Sigmoid colon (tissue), 4 donors: ENCODE measurements at regions not wholly inside any gene's neighbourhood (a gene's known extent, or its start where the extent isn't known, plus 50 kb on each side); places are given as distances from the start of the nearest gene placed in this dataset.

Experiments
- POLR2A ChIP-seq, 2 donors: fragments of 450-650 bp; IDR thresholded peaks; one replicate each; pipeline ENCODE4 v1.6.1; 2016; ENCODE audit warnings: antibody characterized with exemption in 2 of 2, mild to moderate bottlenecking in 2 of 2, moderate library complexity in 2 of 2
- POLR2AphosphoS5 ChIP-seq, 4 donors: sonication (generic); formaldehyde crosslinking; IDR thresholded peaks; one replicate each; pipeline ENCODE4 v1.6.1; 2017; ENCODE audit warnings: antibody characterized with exemption in 4 of 4

- TF ChIP-seq POLR2AphosphoS5 (IDR thresholded peaks at IDR 0.05) (no peak), POLR2A (IDR thresholded peaks at IDR 0.05) (no peak)
These were observed 75.9 kb upstream of the LOC128125822 start for GRCh38 chr6:63496361-63496804.
